ENCODE measurements at regions not wholly inside any gene's neighbourhood (a gene's known extent, or its start where the extent isn't known, plus 50 kb on each side); places are given as distances from the start of the nearest gene placed in this dataset.

DNA sequence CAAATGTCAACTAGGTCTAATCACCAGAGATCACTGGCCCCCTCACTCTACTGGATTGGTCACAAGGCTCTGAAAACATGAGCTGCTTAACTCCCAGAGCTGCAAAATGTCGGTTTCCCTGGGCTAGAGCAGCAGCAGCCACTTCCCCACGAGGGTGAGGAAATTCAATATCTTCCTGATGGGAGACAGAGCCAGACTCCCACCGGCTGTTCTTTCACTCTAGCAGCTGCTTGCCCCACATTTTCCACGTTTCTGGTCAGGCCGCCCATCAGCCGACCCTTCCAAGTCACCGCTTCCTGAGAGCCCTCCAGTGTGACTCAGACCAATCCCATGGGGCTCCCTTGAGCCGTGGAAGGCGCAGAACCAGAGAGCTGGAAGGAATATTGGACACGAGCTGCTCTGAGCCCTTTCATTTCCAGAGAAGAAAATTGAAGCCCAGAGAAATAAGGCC lies 227.0 kb downstream of the ADAMTS15 start:
- TF ChIP-seq, protein P1, sequence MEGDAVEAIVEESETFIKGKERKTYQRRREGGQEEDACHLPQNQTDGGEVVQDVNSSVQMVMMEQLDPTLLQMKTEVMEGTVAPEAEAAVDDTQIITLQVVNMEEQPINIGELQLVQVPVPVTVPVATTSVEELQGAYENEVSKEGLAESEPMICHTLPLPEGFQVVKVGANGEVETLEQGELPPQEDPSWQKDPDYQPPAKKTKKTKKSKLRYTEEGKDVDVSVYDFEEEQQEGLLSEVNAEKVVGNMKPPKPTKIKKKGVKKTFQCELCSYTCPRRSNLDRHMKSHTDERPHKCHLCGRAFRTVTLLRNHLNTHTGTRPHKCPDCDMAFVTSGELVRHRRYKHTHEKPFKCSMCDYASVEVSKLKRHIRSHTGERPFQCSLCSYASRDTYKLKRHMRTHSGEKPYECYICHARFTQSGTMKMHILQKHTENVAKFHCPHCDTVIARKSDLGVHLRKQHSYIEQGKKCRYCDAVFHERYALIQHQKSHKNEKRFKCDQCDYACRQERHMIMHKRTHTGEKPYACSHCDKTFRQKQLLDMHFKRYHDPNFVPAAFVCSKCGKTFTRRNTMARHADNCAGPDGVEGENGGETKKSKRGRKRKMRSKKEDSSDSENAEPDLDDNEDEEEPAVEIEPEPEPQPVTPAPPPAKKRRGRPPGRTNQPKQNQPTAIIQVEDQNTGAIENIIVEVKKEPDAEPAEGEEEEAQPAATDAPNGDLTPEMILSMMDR (IDR thresholded peaks at IDR 0.05; ENCODE audit: borderline replicate concordance, extremely low read depth, low read length, poor library complexity, severe bottlenecking), result no peak
- no peak for TF ChIP-seq EZH2 (IDR thresholded peaks at IDR 0.05; ENCODE audit: borderline replicate concordance, low read depth, low read length, severe bottlenecking)
